Glomerular visceral epithelial cell (primary cell): ENCODE measurements at regions not wholly inside any gene's neighbourhood (a gene's known extent, or its start where the extent isn't known, plus 50 kb on each side); places are given as distances from the start of the nearest gene placed in this dataset.
"Not testable (repeated sequence)": the region's sequence is repeated elsewhere in the genome, so short reads cannot be mapped to it uniquely, and the experiment has no call there.

Source experiments
- DNase-seq: peaks from one replicate; pipeline ENCODE4 v3.0.0-alpha.2; 2016; ENCODE audit errors: extremely low spot score

DNA sequence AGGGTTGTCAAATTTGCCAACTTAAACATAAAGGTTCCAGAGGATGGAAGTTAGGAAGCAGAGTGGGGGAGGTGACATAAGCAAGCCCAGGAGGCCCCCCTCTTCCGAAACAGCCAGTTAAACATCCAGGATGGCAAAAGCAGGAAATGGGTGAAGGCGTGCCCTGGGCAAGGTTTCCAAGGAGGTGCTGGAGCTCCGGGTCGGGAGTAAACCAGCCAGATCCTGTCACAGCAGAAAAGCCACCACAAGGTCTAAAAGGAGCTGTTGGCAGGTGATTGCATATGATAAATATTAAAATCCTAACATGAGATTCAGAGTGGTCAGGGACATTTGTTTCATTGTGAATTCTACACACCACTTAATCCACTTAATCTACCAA, 572.2 kb upstream of the SALL3 start:
- DNase-seq = no peak

DNA sequence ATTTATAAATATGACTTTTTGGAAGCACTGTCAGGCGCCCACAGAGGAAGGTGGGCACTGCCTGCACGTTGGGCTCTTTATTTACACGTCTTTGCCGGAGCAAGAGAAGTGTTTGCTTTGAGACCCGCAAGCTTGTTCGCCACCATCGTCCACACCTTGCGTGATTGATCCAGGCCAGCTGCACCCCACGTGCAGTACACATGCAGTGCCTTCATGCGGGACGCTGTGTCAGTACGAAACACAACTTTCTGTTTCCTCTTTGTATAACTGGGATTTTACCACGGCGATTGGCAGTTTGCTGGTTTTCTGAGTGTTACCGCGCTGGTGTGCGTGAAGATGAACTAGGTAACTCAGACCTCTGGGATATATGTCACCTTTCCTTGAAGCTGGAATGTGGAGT, 571.0 kb upstream of the SALL3 start:
- no peak for DNase-seq

DNA sequence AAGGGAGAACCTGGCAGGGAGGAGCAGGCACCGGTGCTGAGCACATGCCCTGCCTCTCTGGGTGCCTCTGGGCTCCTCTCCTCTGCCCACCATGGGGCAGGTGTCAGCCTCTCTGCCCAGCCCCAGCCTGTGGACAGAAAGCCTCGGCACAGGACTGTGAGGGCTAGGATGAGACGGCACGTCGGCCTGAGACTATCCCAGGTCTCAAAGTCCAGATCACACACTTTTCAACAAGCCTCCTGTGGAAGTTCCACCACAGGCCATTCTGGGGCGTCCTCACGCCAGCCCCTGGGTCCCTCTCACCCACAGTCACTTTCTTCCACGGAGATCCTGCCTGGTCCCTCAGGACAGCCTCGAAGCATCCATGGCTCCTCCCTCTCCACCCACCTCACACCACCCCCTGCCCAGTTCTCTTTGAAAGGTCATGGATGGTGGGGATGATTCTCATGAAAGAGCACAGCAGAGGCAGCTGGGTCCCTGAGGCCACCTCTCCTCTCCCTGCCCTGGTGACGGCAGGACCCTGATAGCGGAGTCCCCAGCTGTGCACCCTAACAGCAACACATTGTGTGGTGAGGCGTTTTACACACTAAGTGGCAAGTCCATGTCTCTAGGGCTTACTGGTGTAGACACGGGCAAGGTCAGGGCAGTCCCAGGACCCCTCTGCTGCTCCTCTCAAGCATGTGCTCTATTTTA, 569.4 kb upstream of the SALL3 start:
- DNase-seq = no peak

DNA sequence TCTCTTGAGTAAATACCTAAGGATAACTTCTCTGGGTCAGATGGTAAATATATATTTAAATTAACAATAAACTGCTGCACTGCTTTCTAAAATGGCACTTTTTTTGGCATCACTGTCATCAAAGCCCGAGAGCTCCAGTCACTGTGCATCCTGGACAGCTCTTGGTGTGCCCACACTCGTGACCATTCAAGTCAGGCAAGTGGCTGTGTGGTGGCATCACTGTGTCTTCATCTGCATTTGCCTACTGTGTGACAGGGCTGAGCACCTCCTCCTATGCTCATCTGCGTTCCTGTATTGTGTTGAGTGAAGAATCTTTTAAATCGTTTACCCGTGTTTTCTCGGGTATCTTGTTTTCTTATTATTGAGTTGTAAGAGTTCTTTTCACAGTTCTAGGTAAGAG, 568.1 kb upstream of the SALL3 start:
- no peak for DNase-seq

DNA sequence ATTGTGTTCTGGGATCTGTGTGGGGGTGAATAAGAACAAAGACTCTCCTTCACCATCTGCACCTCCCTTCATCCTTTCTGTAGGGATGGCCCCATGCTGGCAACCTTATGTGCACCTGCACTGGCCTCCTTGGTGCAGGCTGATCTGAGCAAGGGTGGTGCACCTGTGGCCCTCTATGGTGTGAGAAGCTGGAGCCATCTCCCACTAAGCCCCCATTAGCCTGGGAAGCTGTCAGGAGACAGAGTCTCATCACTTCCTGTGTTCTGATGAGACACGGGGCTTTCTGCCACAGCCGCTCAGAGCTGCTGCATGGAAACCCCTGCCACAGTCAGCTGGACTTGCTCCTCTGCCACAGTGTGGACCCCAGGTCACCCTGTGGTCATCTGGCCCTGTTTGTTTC, 565.3 kb upstream of the SALL3 start:
- no peak for DNase-seq

DNA sequence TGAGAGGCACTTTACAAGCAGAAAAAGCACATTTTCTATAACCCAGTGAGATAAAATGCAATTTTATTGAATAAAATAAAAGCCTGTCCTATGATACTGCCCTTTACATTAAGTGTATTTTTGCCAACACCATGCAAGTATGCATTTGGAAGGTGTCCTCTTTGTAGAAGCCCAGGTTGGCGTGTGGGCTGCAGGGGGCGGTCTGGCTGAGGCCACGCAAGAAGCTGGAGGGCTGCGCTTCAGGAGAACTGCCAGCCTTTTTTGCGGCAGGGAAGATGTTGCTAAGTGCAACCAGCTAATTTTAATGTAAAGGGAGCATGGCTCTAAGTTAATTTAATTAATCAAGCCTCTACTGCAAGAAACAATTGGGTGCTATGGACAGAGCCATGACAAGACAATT, 562.8 kb upstream of the SALL3 start:
- DNase-seq = no peak

DNA sequence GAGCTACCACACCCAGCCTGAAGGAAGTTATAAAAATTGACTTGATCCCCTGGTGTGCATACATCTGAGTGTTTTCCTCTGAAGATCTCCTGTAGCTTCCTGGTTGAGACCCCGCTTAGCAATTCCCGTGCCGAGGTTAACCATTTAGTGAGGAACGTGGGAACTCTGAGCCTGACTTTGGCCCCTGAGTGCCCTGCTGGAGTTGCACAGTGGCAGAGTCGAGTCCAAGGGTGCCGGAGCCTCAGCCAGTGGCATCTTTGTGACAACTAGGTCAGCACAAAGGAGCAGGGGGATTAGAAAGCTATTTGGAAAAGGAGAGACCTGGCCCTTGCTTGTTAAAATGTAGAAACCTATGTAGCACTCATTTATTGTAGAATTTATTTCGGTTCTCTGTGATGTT, 561.2 kb upstream of the SALL3 start:
- no peak for DNase-seq

DNA sequence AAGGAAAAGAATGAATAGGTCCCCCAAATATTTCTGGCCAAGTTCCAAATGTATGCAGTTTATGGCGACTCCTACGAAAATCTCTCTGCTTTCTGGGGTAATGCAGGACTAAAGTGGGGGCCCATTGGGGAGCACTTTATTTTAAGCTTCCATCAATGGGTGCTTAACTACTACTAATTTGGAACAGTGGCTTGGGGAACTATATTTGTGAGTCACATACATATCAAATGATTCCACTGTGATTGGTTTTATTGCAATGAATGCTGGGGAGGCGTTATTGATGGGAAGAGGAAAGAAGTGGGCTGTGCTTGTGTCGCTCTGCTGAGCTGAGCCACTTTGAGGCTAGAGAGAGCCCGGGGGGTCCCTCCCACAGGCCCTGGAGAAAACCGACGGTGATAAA, 560.4 kb upstream of the SALL3 start:
- no peak for DNase-seq

DNA sequence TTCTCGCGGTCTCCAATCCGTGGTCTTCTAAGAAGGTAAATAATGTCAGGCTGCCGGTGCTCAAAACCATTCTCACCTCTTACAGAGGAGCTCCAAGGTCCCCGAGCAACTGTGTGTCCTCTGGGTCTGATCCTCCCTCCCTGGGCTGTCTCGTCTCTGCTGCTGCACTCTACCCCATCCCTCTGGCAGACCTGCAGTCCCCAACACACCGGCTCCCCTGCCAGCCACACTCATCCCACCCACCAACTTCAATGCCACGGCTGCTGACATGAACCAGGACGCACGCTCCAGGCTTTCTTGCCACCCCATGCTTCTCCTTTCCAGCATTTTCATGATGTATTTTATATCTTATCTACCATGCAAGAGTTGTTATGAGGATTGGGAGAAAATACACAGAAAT, 559.5 kb upstream of the SALL3 start:
- no peak for DNase-seq

DNA sequence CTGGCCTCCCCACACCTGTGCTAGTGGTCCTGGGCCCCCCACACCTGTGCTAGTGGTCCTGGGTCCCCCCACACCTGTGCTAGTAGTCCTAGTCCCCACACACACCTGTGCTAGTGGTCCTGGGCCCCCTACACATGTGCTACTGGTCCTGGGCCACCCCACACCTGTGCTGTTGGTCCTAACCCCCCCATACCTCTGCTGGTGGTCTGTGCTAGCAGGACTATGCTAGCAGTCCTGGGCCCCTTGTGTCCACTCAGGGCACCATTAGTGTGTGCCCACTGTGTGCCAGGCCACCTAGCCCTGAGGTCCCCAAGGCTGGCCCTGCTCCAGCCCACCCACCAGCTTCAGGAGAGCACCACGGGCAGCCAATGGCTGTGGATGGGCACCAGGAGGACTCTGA, 558.2 kb upstream of the SALL3 start:
- DNase-seq = no peak

DNA sequence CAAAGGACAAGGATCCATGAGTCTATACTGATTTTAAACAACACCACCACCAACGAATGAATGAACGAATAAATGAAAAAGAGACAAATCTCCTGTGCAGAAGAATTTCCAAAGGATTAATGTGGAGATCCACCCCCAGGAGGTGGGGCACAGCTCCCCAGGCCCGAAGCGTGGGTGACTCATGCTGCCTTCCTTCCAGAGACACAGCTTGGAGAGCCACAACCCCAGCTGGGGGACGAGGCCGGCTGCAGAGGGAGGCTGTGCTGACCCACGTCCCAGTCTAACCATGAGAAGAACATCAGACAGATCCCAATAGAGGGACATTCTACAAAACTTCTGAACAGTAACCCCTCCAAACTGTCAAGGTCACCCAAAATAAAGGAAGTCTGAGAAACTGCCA, 557.3 kb upstream of the SALL3 start:
- no peak for DNase-seq

DNA sequence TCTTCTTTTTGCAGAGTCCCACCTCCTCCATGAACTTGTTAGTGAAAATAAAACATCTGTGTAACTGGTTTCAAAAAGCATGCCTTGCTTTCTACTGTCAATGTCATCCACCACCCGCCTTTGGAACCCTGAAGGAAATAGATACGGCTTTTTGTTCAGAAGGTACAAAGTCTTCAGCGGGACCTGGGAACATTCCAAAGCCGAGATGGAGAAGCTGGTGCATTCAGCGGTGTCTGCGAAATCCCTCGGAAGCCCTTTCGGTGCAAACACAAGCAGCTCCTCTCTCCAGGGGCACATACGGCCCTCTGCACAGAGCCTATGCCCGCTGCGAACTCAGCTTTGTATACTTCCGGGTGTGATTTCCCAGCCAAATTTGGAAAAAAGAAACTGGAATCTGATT, 555.8 kb upstream of the SALL3 start:
- no peak for DNase-seq

DNA sequence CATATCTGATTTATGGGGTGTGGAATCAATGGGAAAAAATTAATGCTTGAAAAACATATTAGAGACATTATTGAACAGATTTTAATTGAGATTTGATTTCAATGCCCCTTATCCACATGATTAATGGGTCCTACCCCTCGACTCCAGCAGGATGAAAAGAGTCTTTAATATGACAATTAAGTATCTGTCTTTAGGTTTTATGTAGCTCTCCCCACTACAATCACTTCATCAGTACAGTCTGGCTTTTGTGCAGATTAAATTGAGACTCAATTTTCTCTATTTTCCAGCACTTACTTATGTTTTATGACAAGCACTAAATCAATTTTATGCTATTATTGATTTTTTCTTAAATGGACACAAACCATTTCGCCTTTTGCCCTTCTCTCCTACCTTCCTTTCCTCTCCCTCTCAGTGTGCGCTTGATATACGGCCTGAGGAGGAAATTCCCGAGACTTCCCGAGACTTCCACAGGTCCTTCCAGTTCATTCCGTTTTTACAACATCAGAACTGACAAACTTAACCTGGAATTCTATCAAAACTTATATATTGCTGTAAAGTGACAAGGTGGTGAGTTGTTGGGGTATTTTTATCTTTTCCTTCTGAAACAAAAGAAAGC, 555.1 kb upstream of the SALL3 start:
- DNase-seq = no peak

DNA sequence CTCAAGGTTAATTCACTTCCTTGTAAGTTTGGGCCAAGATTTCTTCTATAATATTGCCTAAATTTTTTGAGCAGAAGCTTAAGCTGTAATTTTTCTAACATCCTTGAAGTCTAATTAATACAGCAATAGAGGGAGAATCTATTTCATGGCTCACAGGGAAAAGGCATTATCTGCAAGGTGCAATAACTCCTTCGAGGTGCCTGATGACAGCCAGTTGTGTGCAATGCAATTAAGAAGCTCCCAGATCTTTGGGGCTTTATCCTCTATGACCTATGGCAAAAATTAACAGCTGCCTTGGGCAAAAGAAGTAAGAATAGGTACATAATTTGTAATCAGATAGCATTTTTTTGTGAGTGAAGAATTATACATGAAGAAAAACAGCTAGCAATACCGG, 554.6 kb upstream of the SALL3 start:
- DNase-seq = no peak

DNA sequence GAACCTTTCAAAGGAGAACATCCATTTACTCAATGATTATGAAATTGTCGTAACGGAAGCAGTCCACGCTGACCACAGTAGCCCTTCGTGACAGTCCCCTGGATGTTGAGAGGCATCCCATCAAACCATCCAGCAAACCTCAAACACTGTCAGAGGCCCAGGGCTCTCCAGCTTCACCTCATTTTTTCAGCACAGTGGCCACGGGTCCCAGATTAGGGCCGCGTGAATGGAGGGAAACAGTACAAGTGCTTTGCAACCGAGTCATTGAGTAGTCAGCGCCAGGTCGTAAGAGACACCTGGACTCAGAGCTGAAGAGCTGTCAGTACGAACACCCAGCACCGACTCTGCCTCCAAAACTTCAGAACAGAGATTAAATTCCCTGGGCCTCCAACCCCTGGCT, 552.5 kb upstream of the SALL3 start:
- DNase-seq = no peak

DNA sequence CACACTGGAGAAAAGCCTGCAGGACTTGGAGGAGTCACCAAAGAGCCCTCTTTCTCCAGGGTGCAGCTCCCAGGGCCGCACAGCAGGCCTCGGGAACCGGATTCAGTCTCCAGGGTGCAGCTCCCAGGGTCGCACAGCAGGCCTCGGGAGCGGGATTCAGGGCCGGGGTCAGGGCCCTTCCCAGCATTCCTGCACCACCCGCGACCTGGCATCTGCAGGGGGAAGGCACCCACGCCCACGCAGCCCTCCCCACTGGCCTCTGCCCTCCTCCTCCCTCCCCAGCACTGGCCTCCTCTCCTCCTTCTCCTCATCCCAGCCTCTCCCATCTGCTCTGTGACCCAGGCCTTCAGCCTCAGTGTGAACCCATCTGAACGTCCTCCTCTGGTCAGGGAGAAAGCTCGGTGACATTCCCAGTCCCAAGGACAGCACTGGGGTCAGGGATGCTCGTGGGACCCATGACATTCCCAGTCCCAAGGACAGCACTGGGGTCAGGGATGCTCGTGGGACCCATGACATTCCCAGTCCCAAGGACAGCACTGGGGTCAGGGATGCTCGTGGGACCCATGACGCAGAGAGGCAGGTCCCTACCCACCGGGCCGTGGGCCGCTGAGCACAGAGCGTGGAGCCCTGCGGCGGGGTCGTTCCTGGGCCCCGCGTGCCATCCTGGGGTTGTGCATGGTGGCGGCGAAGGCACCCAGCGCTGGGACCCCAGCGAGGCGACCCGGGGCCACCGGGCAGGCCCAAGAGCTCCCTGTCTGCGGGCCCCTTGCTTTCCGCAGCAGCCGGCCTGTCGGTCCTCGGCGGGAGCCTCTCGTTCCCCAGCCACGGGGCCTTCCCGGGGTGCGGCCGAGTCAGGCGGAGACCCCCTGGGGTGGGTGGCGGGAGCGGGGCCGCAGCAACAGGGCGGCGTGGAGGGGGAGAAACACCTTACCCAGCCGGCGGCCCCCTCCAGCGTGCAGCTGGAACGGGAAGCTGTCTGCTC, 550.2 kb upstream of the SALL3 start:
- no peak for DNase-seq

DNA sequence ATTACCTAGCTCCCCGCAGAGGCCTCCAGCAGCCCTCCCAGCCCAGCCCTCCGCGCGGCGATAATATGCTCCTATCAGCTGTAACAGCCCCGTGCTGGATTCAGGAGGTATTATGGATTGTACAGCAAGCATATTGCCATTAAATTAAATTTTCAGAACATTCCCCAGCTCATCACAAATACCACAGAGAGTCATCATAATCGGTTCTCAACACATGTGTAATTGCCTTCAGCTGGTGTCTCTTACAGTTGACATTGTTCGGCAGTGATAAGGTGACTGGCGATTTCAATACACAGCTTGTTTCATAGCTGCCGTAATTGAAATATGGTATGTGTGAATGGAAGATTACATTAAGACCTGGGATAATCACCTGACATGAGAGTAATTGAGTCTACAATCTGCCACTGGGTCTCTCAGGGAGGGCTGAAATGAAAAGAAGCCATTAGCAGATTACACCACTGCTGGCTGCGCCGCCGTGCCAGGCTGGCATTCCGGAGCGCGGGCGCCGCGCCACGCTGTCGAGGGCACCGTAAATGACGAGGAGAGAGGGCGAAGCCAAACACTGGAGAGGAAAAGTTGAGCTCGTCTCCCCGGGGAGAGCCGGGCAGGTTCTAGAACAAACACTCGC, 549.4 kb upstream of the SALL3 start:
- no peak for DNase-seq

DNA sequence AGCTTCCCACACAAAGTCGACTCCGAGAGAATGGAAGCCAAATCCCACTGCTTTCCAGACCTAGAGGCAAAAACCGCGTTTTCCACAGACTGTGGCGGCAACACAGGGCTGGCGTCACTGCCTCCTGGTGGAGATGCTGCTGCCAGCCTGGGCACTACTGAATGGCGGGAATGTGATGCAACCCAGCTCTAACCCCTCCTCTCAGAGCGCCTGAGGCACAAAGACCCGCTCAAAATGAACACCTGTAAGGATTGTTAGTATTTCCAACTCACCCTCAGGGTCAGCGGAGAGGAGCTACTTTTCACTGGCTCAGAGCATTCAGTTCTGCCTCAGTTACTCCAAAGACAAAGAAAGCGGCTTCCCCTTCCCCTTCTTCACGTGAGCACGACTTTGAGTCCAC, 548.0 kb upstream of the SALL3 start:
- DNase-seq = no peak

DNA sequence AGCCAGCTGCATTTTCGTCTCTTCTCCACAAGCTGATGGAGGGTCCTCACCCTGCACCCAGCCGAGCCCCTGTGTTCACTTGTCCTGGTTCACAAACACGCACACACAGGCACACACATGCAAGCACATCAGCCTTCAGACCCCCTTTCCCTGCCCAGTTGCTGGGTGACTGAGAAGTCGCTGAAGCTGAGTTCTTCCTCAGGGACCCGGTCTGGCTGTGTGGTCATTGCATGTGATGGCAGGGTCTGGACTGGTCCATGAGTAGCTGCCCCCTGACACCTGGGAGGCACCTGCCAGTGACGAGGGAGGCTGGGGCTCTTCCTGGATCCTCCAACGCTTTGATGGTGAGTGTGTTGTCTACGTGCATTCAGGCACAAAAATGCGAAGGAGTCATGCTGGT, 546.1 kb upstream of the SALL3 start:
- DNase-seq = no peak

DNA sequence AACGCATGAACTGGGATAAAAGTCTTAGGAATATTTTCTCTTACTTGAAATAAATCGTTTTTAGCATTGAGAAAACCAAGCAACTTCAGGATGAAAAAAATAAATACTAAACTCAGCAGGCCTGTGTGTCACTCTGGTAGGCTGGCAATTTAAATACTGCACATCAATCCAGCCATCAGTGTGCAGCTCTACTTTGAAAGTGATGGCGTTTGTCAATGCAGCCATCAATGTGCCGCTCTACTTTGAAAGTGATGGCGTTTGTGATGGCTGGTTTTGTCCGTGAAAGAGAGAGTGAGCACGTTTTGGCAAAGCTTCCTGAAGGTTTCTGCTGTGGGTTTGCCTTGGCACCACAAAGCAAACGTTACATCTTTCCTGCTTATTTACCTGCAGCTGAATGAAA, 543.5 kb upstream of the SALL3 start:
- DNase-seq = no peak

DNA sequence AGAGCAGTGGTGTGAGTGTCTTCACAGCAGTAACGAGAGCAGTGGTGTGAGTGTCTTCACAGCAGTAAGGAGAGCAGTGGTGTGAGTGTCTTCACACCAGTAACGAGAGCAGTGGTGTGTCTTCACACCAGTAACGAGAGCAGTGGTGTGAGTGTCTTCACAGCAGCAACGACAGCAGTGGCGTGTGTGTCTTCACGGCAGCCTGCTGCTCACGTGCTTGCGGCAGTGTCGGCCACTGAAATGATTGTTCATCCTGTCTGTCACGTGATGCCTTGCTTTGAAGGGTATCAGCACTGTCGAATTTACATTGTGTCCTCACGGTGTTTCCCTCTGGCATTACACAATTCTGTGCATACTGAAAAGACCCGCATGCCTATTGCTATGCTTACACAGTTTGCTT, 541.4 kb upstream of the SALL3 start:
- not testable (repeated sequence) for DNase-seq

DNA sequence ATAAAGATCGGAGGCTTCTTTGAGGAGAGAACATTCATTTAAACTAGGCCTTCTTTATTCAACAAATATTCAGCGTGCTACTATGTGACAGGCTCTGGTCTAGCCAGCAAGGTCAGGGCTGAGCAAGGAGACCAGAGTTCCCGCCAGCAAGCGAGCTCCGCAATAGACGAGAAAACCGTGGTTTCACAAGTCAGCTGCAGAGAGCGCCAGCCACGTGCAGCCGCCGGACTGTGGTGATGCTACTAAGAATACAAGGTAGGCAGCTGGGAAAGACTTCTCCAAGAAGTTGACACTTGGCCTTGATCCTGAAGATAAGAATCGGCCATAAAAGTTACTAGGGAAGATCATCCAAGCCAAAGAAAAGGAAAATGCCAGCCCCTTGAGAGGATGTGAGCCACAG, 533.7 kb upstream of the SALL3 start:
- DNase-seq = no peak

DNA sequence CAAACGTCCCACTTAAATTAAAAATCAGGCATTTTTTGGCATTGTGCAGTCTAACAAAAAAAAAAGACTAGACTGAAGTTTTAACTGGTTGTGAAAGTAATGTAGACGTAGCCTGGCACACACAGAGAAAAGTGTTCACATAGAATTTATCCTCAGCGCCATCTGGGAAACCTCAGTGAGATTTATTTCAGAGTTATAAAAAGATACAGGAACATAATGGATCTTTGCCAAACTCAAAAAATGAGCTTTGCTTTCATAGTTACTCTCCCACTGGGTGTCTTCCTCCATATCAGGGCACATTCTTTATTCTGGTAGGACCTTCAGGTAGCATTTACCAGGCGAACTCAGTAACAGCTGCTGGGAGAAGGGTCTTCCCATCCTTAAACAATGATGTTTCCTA, 532.4 kb upstream of the SALL3 start:
- DNase-seq = no peak
